Choroid plexus epithelial cell (primary cell): ENCODE measurements at regions not wholly inside any gene's neighbourhood (a gene's known extent, or its start where the extent isn't known, plus 50 kb on each side); places are given as distances from the start of the nearest gene placed in this dataset.

Experiments
- DNase-seq: peaks from one replicate; pipeline ENCODE4 v3.0.0-alpha.2; 2010; ENCODE audit warnings: low read depth
- H3K4me3 ChIP-seq: 2 replicates; pipeline ENCODE4 v1.5.1; 2011; ENCODE audit warnings: low read depth, mild to moderate bottlenecking, control low read depth, low read length, moderate library complexity
- TF ChIP-seq, protein P1 (sequence below): conservative IDR thresholded peaks from 2 replicates; pipeline ENCODE4 v1.5.1; 2011; ENCODE audit warnings: low read depth, mild to moderate bottlenecking, control low read depth, inconsistent platforms, low read length, moderate library complexity

GRCh38 chr6:166782520-166782919 is 155.5 kb upstream of the RPS6KA2 start:
- DNase-seq: no peak
- TF ChIP-seq, protein P1, sequence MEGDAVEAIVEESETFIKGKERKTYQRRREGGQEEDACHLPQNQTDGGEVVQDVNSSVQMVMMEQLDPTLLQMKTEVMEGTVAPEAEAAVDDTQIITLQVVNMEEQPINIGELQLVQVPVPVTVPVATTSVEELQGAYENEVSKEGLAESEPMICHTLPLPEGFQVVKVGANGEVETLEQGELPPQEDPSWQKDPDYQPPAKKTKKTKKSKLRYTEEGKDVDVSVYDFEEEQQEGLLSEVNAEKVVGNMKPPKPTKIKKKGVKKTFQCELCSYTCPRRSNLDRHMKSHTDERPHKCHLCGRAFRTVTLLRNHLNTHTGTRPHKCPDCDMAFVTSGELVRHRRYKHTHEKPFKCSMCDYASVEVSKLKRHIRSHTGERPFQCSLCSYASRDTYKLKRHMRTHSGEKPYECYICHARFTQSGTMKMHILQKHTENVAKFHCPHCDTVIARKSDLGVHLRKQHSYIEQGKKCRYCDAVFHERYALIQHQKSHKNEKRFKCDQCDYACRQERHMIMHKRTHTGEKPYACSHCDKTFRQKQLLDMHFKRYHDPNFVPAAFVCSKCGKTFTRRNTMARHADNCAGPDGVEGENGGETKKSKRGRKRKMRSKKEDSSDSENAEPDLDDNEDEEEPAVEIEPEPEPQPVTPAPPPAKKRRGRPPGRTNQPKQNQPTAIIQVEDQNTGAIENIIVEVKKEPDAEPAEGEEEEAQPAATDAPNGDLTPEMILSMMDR: no peak
- H3K4me3 ChIP-seq: no peak overlapping the region

- TF ChIP-seq, protein P1: no peak
- no peak for DNase-seq
- H3K4me3 ChIP-seq: no peak overlapping the region
Measured at GRCh38 chr6:166781331-166781730, 154.3 kb upstream of the RPS6KA2 start.

DNA sequence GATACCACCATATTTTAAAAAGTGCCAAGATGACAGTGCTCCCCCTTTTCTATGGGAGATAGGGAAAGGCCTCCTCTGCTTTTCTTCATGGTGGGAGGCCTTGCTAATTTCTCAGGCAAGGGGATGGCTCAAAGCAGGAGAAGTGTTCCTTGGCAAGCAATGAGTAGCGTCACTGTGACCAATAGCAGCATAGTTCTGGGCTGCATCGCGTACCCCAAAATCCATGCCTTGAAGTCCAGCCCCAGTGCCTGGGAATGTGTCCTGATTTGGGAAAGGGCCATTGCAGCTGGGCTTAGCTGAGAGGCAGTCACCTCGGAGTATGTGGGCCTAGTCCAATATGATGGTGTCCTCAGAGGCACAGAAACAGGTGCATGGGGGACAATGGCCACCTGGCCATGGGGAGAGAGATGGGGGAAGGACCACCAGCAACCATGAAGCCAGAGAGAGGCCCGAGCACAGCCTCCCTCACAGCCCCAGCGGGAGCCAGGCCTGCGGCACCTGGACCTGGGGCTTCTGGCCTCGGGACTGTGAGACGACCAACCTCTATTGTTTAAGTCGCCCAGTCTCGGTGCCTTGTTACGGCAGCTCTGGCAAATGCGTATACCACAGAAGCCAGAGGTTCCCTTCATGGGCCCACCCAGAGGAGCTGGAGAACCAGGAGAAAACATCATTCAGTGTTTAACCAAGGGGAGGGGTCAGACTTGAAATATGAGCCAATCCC is 153.1 kb upstream of the RPS6KA2 start:
- DNase-seq: no peak
- TF ChIP-seq, protein P1: no peak
- H3K4me3 ChIP-seq: no peak overlapping the region

DNA sequence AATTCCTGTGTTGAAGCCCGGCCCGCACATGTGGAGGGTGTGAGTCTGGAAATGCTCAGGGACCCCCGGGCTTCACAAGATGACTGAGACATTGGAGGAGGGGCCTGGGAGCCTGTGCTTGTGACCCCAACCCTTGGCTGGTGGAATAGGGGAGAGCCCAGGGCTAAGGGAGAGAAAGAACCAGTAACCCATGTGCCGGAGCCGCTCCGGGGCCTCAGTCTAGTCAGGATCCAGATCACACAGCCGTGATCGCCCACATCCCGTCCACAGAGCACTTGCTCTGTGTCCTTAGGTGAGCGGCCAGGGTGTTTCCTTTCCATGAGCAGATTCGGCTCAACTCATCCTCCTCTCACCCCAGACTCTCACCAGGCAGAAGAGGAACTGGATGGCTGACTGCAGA is 152.3 kb upstream of the RPS6KA2 start:
- no peak for DNase-seq
- TF ChIP-seq, protein P1: no peak
- no peak overlapping the region for H3K4me3 ChIP-seq

GRCh38 chr6:166778776-166779175 is 151.7 kb upstream of the RPS6KA2 start:
- DNase-seq: no peak
- no peak overlapping the region for H3K4me3 ChIP-seq
- TF ChIP-seq, protein P1: no peak

GRCh38 chr6:166778046-166778445 is 151.0 kb upstream of the RPS6KA2 start:
- TF ChIP-seq, protein P1: no peak
- H3K4me3 ChIP-seq: no peak overlapping the region
- DNase-seq: no peak

GRCh38 chr6:166777096-166777630 is 150.1 kb upstream of the RPS6KA2 start:
- H3K4me3 ChIP-seq: no peak overlapping the region
- DNase-seq: no peak
- TF ChIP-seq, protein P1: no peak
